HG03066 (cell line): ENCODE measurements at regions not wholly inside any gene's neighbourhood (a gene's known extent, or its start where the extent isn't known, plus 50 kb on each side); places are given as distances from the start of the nearest gene placed in this dataset.
"Not testable (repeated sequence)": the region's sequence is repeated elsewhere in the genome, so short reads cannot be mapped to it uniquely, and the experiment has no call there.

Experiments
- ATAC-seq: cut with Tn5 transposase; IDR thresholded peaks from one replicate; pipeline ENCODE4 v1.9.1; 2021; ENCODE audit warnings: low read depth; ENCODE audit not compliant: unreplicated experiment

DNA sequence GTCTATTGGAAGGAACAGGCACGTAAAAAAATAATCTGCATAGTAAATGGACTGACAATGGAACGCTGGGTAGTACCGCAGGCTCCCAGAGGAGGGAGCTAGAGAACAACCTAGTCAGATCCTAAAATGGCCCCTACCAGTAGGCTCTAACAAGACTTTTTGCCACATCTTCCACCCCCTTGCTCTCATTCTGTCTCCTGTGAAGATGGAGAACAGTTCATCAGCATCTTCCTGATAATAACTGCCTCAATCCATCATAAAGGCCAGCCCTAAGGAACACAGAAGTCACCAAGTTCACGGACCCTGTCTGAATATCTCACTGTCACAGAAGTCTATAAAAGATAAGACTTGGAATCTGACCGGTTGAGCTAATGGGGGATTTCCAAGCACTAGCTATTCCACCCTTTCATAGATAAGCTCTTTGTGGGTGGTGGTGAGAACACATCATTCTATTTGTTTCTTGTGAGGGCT is 133.4 kb downstream of the SLC1A3 start:
- ATAC-seq: no peak

GRCh38 chr5:36740259-36740898 is 134.0 kb downstream of the SLC1A3 start:
- no peak for ATAC-seq

DNA sequence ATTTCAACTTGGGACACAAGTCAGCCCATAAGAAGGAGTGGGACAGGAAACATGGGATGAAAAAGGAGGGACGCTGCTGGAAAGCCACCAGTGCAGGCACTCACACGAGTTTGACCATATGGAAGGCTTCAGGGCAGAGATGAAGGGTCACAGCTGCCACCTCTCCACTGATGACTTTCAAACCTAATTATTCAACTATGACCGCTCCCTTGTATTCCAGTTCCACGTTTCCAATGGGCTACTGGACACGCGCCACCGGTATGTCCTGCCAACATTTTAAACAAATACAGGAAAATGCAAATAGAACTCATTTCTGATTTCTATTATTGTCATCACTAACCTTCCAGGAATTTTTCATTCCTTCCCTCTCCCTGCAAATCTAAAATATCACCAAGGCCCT is 134.7 kb downstream of the SLC1A3 start:
- ATAC-seq: no peak

DNA sequence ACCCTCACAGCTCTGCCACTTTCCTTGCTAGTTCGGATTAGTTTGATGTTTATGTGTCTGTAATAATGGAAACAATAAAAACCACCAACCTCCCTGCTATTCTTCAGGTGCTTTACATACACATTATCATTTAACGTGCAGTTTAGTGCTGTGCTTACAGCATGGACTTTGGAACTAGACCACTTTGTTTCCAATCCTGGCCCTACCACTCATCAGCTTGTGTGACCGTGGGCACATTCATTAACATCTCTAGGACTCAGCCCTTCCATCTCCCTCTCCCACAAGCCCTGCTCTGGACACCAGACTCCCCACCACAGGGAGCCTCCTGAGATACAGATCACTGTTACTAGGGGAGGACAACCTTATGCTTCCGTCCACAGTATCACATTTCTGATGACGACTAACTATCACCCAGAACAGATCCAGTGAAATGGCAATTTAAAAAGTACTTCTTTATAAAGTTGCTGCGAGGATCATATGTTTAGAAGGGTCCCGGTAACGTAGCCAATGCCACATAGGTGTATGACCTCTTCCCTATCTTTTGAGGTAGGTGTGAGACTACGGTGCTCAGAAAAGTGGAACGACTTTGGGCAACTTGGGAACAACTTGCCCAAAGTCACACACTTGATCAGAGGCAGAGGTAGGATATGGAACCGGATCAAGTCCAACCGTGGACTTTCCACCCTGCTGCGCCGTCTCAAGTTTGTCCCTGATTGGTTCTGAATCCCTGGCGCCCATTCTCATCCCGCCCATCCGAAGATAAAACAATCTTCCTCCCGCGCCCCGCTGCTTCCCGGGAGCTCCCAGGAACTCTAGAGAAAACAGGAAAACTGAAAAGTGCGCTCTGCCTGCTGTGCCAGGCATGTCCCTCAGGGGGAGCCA is 132.4 kb upstream of the NIPBL start:
- peak; percentile 8 for ATAC-seq

DNA sequence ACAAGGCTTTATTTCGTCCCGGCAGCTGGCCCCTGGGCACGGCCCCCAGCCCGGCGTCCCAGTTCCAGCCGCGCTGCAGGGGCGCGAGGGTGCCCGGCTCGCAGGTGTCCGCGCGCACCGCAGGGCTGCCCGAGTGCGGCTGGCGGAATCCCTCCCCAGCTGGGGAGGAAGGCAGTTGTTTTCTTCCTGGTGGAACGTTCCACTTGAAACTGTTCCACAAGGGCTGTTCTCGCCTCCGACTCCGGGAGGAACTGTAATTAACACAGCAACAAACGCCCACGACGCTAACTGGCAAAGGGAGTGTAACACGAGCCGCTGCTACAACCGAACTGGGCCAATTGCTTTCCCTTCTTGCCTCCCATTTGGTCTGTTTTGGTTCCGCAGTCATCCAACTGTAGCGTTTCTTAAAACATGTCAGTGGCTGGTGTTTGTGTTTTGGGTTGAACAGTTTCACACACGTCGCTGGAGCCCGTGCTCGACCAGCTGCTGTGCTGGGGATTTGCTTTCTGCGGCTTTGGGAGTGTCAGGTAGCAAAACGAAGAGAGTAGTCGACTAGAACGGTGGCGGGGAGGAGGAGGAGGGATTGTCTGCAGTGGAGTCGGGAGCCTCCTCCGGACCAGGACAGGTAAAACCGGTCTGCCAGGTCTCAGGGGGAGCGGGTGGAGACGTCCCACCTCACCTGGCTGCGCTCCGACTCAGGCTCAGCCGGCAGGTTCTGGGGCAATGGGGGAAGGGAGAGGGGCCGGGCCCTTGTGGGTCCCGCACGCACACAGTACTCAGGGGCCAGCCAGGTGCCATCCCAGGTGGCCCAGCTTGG is 131.6 kb upstream of the NIPBL start:
- peak; percentile 74 for ATAC-seq

DNA sequence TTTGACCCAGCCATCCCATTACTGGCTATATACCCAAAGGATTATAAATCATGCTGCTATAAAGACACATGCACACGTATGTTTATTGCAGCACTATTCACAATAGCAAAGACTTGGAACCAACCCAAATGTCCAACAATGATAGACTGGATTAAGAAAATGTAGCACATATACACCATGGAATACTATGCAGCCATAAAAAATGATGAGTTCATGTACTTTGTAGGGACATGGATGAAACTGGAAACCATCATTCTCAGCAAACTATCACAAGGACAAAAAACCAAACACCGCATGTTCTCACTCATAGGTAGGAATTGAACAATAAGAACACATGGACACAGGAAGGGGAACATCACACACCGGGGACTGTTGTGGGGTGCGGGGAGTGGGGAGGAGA is 128.8 kb upstream of the NIPBL start:
- not testable (repeated sequence) for ATAC-seq

DNA sequence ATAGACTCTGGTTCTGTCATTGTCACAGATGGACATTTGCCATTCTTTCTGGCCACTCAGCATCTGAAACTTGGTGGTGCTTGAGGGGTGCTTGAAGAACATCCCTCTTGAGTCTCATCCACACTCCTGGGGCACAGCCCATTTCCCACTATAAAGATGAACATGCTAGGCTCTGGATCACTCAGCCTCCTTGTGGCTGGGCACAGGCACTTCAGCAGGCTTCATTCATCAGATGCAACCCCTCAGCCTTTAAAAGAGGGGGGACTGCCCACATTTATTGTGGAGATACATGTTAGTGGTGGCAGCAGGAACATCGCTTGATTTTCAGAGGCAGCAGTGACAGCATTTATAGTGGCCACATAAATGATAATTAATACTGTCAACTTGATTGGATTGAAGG is 124.7 kb upstream of the NIPBL start:
- ATAC-seq: no peak

DNA sequence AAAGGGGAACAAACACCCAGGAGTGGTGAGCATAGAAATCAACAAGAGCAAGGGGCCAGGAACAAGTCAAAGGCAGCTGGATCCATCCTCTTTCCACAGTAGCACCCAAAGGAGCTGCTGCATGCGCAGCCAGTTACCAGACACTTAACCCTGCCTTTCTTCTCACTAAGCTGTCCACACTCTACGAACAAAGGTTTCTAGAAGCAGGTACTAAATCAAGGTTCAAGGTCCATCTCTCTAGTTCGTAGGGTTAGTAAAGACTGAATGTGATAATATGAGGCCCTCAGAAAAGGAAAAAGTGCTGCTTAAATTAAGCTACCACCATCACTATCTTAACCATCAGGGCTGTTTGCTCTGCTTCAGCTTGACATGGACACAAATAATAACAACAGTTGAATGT is 121.2 kb upstream of the NIPBL start:
- ATAC-seq: no peak

GRCh38 chr5:36755920-36756488 is 120.6 kb upstream of the NIPBL start:
- no peak for ATAC-seq

GRCh38 chr5:36756848-36757247 is 119.7 kb upstream of the NIPBL start:
- ATAC-seq: no peak

DNA sequence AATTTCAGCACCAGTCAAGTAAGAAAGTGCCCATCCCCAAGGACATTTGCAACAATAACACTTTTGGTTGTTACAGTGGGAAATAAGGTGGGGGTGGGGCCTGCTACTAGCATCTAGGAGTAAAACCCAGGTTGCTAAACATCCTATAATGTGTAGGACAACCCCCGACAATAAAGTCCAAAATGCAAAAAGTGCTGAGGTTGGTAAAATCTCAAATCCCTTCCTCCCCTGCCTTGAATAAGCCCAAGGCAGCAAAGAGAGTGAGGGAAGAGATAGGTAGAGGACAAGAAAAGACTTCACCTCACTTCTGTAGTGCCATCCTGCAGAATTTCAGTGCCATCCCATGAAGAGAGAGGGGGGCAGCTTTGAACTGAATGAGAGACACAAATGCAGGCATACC is 117.5 kb upstream of the NIPBL start:
- no peak for ATAC-seq

DNA sequence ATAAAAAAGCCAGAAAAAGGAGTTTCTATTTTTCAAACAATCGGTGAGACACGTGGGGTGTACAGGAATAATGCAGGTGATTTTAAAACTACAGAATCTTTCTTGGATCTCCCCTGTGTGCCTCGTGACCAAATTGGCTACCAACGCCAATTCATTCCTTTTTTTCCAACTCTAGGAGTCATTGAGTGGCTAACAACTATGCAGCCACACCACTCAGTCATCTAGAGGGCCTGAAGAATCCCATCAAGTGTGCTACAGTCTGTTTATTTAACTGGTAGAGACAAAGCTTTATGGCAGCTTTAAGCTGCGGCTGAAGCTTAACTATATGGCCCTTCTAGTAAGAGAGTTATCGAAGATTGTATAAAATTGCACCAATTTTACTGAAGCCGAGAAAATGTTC is 113.1 kb upstream of the NIPBL start:
- ATAC-seq: no peak

- ATAC-seq: no peak
These were observed 110.7 kb upstream of the NIPBL start for GRCh38 chr5:36765876-36766275.

DNA sequence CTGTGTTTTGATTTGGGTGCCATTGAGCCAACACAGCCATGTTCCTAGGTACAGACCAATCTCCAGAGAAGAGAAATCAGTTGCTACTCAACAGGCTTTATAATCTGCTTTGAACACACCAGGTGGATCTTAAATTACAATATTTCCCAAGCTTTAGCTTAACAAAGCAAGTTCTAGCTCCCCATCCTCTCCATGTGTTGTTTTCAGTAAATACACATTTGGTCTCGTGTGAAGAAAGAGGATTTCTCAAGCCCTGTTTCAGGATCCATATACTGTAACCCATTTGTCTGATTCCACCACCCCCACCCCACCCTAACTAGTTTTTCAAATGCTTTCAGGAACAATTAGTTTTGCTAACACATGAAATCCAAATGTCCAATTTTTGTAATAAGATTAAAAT is 109.6 kb upstream of the NIPBL start:
- no peak for ATAC-seq

DNA sequence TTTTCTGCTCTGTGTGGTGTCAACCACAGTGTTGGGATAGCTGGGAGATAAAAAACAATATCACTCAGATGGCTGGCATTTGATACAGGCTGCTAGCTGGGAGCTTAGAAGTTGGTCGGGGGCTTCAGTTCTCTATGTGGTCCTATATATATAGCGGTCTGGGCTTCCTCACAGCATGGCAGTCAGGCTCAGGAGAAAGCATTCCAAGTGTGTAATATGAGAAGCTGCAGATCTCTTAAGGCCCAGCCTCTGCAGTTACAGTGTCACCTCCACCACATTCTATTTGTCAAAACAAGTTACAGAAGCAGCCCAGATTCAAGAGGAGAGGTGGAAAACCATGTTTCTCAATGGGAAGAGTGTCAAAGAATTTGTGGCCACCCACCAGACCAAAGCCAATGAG is 108.1 kb upstream of the NIPBL start:
- ATAC-seq: no peak

- ATAC-seq: no peak
These were observed 107.3 kb upstream of the NIPBL start for GRCh38 chr5:36769129-36769770.

DNA sequence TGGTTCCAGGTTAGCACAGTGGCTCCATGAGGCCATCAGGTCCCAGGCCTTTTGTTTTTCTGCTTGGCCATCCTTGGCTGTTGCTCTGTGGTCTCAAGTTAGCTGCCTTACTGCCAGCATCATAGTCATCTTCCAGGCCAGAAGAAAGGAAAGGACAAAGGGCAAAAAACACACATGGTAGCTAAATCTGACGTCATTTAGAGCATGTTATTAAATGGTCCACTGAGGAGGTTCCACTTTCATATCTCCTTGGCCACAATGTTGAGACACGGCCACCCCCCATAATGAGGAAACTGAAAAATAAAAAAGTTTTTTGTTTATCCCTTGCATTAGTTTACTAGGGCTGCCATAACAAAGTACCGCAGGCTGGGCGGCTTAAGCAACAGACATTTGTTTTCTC is 106.4 kb upstream of the NIPBL start:
- no peak for ATAC-seq

DNA sequence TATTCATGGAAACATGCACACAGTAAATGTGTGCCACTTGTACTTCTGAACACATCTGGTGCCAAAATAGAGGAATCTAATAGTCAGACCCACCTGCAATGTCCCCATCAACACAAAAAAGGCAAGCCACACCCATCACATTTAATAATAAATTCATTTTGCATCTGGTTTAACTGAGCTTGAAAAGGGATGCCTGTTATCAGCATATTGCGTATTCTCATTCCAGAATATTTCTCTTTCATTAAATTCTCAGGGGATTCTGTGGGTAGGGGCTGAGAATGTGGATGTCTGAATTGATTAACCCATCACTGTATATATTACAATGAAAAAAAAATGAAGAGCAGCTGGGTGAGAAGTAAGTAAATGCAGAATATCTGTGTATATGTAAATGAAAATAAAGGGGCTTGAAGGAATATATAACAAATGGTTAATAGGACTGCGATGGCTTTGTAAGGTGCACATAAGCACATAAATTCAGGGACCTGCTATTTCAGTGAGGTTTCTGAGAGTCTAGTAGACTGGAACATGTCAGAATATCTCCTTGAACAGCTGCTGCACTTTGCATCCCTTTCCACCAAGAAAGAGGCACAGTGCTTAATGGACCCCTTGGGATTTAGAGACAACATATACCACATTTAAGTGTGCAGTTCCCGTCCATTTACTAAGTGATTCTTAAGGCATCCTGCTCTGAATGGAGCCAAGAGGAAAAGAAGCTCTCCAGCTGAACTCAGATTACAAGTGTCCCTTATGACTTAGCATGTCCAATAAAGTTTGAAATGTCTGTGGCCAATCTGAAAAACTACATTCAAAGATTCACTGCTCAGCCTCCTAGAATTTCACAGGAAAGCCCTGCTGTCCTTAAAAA is 104.1 kb upstream of the NIPBL start:
- no peak for ATAC-seq

DNA sequence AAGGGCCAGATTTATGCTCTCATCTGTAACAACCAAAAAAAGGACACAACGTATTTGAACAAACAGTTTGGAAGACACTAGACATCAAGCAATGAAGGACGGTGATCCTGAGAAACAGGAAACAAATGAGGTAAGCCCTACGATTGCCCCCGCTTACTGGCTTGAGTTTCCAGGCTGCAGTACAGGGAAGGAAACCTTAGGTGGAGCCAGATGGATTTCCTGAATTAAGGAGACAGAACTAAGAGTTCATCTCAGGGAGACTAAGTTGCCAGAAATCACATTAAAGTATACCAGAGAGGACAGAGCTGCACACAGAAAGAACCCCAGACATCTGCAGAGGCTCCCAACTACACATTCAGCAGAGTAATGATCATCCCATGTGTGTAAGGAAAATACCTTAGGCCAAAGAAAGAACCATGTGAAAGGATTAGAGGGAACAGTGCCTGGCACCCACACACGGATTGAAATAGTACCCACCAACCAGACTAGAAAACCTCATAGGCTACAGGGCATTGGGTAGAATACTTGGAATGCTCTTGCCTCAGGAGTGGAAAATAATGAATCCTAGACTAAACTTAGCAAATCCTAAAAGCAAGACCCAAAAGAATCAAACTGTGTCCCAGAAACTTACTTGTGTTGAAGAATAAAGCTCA is 99.3 kb upstream of the NIPBL start:
- ATAC-seq: no peak
